B cell (primary cell): ENCODE measurements at regions not wholly inside any gene's neighbourhood (a gene's known extent, or its start where the extent isn't known, plus 50 kb on each side); places are given as distances from the start of the nearest gene placed in this dataset.

Experiments
- ATAC-seq: fragments of 200-7000 bp; cut with Tn5 transposase; one replicate; pipeline ENCODE4 v1.10.0; 2021; ENCODE audit warnings: low read depth, mild to moderate bottlenecking, moderate number of reproducible peaks, moderate library complexity
- CTCF ChIA-PET: fragments of 350-600 bp; sonication (Branson Sonifier 250); formaldehyde crosslinking; loops from one replicate; lab custom pipeline; 2021; ENCODE audit warnings: antibody characterized with exemption, inconsistent platforms; lab: Charles Lee
- POLR2A ChIA-PET: fragments of 350-600 bp; sonication (Branson Sonifier 250); formaldehyde crosslinking; loops from one replicate; lab custom pipeline; 2021; ENCODE audit warnings: antibody characterized with exemption; lab: Charles Lee
- DNase-seq: peaks from one replicate; pipeline ENCODE4 v3.0.0; 2013
- H2AFZ ChIP-seq: 2 replicates; pipeline ENCODE4 v1.6.1; 2012; ENCODE audit warnings: mild to moderate bottlenecking, low read depth, low read length; ENCODE audit not compliant: insufficient read depth, poor library complexity, severe bottlenecking
- H3K27ac ChIP-seq, 2 donors: 1 replicate in 1 of 2; 2 replicates in 1 of 2; pipeline ENCODE4 v1.5.1; 2012 to 2013; ENCODE audit warnings: low read length in 2 of 2, mild to moderate bottlenecking in 2 of 2, moderate library complexity in 1 of 2
- H3K27me3 ChIP-seq, 4 experiments: fragments of 200-600 bp in 1 of 4; sonication (generic) in 1 of 4; replicated peaks in 1 of 4; 1 replicate in 2 of 4; 2 replicates in 2 of 4; pipeline versions ENCODE4 v1.6.1 to v1.7.0; 2013 to 2016; ENCODE audit warnings: low read length in 3 of 4, mild to moderate bottlenecking in 2 of 4, mixed read lengths in 1 of 4, moderate library complexity in 1 of 4; ENCODE audit not compliant: insufficient read depth in 4 of 4, control insufficient read depth in 3 of 4; ENCODE audit errors: control extremely low read depth in 1 of 4
- H3K36me3 ChIP-seq, 2 experiments: replicated peaks in 1 of 2; 1 replicate in 1 of 2; 2 replicates in 1 of 2; pipeline versions ENCODE4 v1.6.1 to v1.7.1; 2013; ENCODE audit warnings: low read length in 1 of 2; ENCODE audit not compliant: insufficient read depth in 2 of 2, control insufficient read depth in 1 of 2; ENCODE audit errors: control extremely low read depth in 1 of 2, extremely low read depth in 1 of 2
- H3K4me1 ChIP-seq, 2 donors: fragments of 200-600 bp in 1 of 2; sonication (generic) in 1 of 2; 1 replicate in 1 of 2; 2 replicates in 1 of 2; pipeline versions ENCODE4 v1.5.1 to v1.6.1; 2013 to 2017; ENCODE audit warnings: low read length in 2 of 2; ENCODE audit not compliant: control insufficient read depth in 2 of 2, insufficient read depth in 2 of 2
- H3K4me2 ChIP-seq: replicated peaks from 2 replicates; pipeline ENCODE3; 2012; ENCODE audit warnings: mild to moderate bottlenecking, low read depth, low read length; ENCODE audit not compliant: poor library complexity, severe bottlenecking
- H3K4me3 ChIP-seq, 5 experiments: fragments of 200-600 bp in 1 of 5; sonication (generic) in 1 of 5; 1 replicate in 3 of 5; 2 replicates in 2 of 5; pipeline versions ENCODE4 v1.5.1 to v1.7.0; 2011 to 2016; ENCODE audit warnings: low read length in 4 of 5, mild to moderate bottlenecking in 4 of 5, low read depth in 2 of 5, control low read depth in 1 of 5, moderate library complexity in 1 of 5; ENCODE audit not compliant: insufficient read depth in 1 of 5; ENCODE audit errors: control extremely low read depth in 1 of 5, extremely low read depth in 1 of 5
- H3K79me2 ChIP-seq: fragments of 200-600 bp; sonication (generic); one replicate; pipeline ENCODE4 v1.6.0; 2016; ENCODE audit warnings: low read length; ENCODE audit not compliant: control insufficient read depth, insufficient read depth
- H3K9ac ChIP-seq: fragments of 200-600 bp; sonication (generic); 2 replicates; pipeline ENCODE4 v1.6.1; 2017; ENCODE audit warnings: mild to moderate bottlenecking, low read length, moderate library complexity
- H3K9me3 ChIP-seq, 3 donors: one replicate each; pipeline versions ENCODE4 v1.6.1 to v1.7.1; 2013; ENCODE audit warnings: low read length in 2 of 3; ENCODE audit not compliant: control insufficient read depth in 2 of 3, insufficient read depth in 1 of 3; ENCODE audit errors: control extremely low read depth in 1 of 3
- H4K20me1 ChIP-seq: 2 replicates; pipeline ENCODE4 v1.6.0; 2012; ENCODE audit warnings: mild to moderate bottlenecking, low read length; ENCODE audit not compliant: insufficient read depth, control insufficient read depth, poor library complexity, severe bottlenecking
- H3K27ac Mint-ChIP-seq: one replicate; pipeline ENCODE4 v1.8.0; 2021; ENCODE audit warnings: mixed read lengths
- H3K27me3 Mint-ChIP-seq: one replicate; pipeline ENCODE4 v1.8.0; 2021; ENCODE audit warnings: mixed read lengths
- H3K4me1 Mint-ChIP-seq: one replicate; pipeline ENCODE4 v1.8.0; 2021; ENCODE audit warnings: mixed read lengths
- H3K4me3 Mint-ChIP-seq: one replicate; pipeline ENCODE4 v1.8.0; 2021; ENCODE audit warnings: mixed read lengths
- H3K9me3 Mint-ChIP-seq: one replicate; pipeline ENCODE4 v1.8.0; 2022; ENCODE audit warnings: mixed read lengths; ENCODE audit not compliant: insufficient read depth
- CTCF ChIP-seq: fragments of 200-600 bp; IDR thresholded peaks from one replicate; pipeline ENCODE4 v1.8.0; 2022; ENCODE audit warnings: antibody characterized with exemption, mild to moderate bottlenecking
- EZH2 ChIP-seq: IDR thresholded peaks from 2 replicates; pipeline ENCODE4 v1.6.1; 2012; ENCODE audit warnings: borderline replicate concordance, low read depth, mild to moderate bottlenecking, moderate library complexity, low read length; ENCODE audit not compliant: insufficient read depth, poor library complexity, severe bottlenecking
- WGBS: methylation state at CpG from one replicate; pipeline ENCODE4 v1.1.5; 2013; ENCODE audit warnings: missing lambda C conversion rate; ENCODE audit not compliant: insufficient coverage; 5-methylcytosine and 5-hydroxymethylcytosine counted together
- intact Hi-C: fragments of 100-400 bp; cut with micrococcal nuclease; formaldehyde crosslinking; loops from one replicate; pipeline ENCODE4 v1.10.0; 2022

DNA sequence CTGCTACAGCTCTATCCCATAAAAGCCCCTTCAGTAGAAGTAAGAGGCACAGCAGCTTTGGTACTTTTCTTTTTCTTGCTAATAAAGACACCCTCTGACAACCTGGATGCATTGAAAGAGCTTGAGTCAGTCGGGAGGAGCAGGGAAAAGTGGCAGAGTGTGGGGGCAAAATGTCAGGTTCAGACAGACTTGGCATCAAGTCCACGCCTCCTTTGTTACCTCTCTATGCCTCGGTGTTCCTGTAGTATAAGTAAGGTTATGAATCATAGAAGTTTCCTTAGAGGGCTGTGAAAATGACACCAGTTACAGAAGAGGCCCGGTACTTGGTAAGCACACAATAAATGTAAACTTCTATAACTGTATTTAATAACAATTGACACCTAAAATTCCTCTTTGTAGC is 133.9 kb downstream of the ESM1 start:
- CTCF ChIA-PET, result interaction anchor here (1.6 to 2.2 kb wide), 2 partner anchors 16 to 334 kb away, joined by 11 to 17 read pairs; partner anchors contain the start of gene SNX18
- TF ChIP-seq CTCF, result no peak
- TF ChIP-seq EZH2, result no peak
- Histone ChIP-seq H3K27ac (no peak overlapping the region), H4K20me1 (no peaks in the 10 kb centered on the region), H3K9me3 (peaks cover 0 to 3% (median 0%) of the 10 kb centered on the region in 3 donors), H3K27me3 (peaks cover 0 to 8% (median 7%) of the 10 kb centered on the region in 4 experiments), H3K4me1 (no peaks in the 10 kb centered on the region), H2AFZ (no peak overlapping the region), H3K4me2 (no peak overlapping the region), H3K36me3 (no peaks in the 10 kb centered on the region), H3K4me3 (no peak overlapping the region), H3K79me2 (no peaks in the 10 kb centered on the region), H3K9ac (no peak overlapping the region)
- peaks cover 37% of the 10 kb centered on the region for H3K27me3 Mint-ChIP-seq
- no peak for DNase-seq
- H3K4me1 Mint-ChIP-seq, result no peaks in the 10 kb centered on the region
- intact Hi-C loops, result no loop called here
- no peak overlapping the region for H3K27ac Mint-ChIP-seq
- WGBS, result no CpG with 5 or more reads among the region's 4 CpGs
- ATAC-seq, result no peak
- POLR2A ChIA-PET, result no interaction called here
- H3K4me3 Mint-ChIP-seq, result no peak overlapping the region
- peaks cover 6% of the 10 kb centered on the region for H3K9me3 Mint-ChIP-seq

GRCh38 chr5:54848581-54848980 is 136.8 kb downstream of the ESM1 start:
- Mint-ChIP-seq H3K4me3 (no peak overlapping the region), H3K27me3 (peaks cover 22% of the 10 kb centered on the region), H3K9me3 (peaks cover under 1% of the 10 kb centered on the region), H3K4me1 (peaks cover 15% of the 10 kb centered on the region), H3K27ac (no peak overlapping the region)
- Histone ChIP-seq H3K9me3 (no peaks in the 10 kb centered on the region), H3K4me3 (no peak overlapping the region), H4K20me1 (no peaks in the 10 kb centered on the region), H3K27me3 (peaks cover 0 to 3% (median 0%) of the 10 kb centered on the region in 4 experiments), H2AFZ (no peak overlapping the region), H3K27ac (no peak overlapping the region), H3K4me1 (peaks cover 5 to 7% of the 10 kb centered on the region in 2 donors), H3K4me2 (no peak overlapping the region), H3K9ac (no peak overlapping the region), H3K79me2 (peaks cover 4% of the 10 kb centered on the region), H3K36me3 (no peaks in the 10 kb centered on the region)
- DNase-seq, result no peak
- CTCF ChIA-PET, result interaction anchor here (3.1 to 3.3 kb wide), 2 partner anchors 19 to 332 kb away, joined by 8 to 27 read pairs; partner anchors contain the start of gene SNX18
- 86% methylated on average over 4 of the region's 5 CpGs for WGBS
- POLR2A ChIA-PET, result no interaction called here
- intact Hi-C loops, result loop anchor here (5.0 kb wide), 1 partner anchor 536 kb away; the partner anchor contains the start of gene ARL15
- ATAC-seq, result no peak
- no peak for TF ChIP-seq EZH2
